ELF-1 (cell line): ENCODE measurements at regions not wholly inside any gene's neighbourhood (a gene's known extent, or its start where the extent isn't known, plus 50 kb on each side); places are given as distances from the start of the nearest gene placed in this dataset.

Experiments used
- DNase-seq: peaks from one replicate; pipeline ENCODE4 v3.0.0-alpha.2; 2016; ENCODE audit warnings: low read depth, low spot score

- DNase-seq: no peak
These were observed 119.7 kb upstream of the RAD23B start for GRCh38 chr9:107163370-107163769.

- no peak for DNase-seq
These were observed 113.3 kb upstream of the RAD23B start for GRCh38 chr9:107169796-107170195.

GRCh38 chr9:107170801-107171200, 112.3 kb upstream of the RAD23B start:
- DNase-seq: no peak

DNA sequence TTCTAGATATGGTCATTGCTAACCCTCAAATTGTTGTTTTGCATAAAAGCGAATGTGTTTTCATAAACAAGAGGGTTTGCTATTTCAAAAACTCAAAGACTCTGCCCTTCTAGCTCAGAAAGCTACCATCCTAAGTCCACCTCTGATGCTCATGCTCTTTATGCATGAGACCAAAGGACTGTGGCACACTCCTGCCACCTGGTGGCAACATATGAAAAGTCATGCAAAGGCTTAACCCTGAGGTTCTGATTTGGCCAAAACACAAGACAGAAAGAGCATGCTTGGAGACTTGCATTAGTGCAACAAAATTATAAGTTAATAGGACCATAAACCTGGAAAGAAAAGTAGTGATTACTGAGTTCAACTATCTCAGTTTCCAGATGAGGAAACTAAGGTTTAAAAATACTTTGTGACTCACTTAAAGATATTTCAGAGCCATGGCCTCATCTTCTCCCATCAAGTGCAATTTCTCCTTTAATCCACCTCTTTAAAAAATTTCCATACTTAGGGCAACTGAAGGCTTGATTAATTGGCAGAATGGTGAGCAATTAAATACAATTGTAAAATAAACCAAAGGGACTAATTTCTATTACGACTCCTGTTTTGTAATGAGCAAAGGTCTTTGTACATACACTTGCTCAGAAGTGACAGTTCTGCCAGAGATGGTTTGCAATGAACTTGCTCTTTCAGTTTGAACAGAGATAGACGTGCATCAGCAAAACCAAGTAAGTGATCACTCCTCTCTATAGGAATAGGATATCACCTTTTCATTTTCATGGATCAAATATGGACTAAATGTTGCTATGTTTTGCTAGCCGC, 110.7 kb upstream of the RAD23B start:
- DNase-seq: peak; percentile 77

DNA sequence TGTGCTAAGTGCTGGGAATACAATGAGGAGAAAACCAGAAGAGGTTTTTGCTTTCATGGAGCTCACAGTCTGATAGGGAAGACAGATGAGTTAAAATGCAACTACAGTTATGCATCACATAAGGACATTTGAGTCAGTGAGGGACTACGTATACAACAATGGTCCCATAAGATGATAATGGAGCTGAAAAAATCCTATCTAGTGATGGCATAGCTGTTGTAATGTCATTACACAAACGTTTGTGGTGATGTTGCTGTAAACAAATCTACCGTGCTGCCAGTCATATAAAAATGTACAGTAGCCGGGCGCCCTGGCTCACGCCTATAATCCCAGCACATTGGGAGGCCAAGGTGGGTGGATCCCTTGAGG, 110.1 kb upstream of the RAD23B start:
- no peak for DNase-seq

DNA sequence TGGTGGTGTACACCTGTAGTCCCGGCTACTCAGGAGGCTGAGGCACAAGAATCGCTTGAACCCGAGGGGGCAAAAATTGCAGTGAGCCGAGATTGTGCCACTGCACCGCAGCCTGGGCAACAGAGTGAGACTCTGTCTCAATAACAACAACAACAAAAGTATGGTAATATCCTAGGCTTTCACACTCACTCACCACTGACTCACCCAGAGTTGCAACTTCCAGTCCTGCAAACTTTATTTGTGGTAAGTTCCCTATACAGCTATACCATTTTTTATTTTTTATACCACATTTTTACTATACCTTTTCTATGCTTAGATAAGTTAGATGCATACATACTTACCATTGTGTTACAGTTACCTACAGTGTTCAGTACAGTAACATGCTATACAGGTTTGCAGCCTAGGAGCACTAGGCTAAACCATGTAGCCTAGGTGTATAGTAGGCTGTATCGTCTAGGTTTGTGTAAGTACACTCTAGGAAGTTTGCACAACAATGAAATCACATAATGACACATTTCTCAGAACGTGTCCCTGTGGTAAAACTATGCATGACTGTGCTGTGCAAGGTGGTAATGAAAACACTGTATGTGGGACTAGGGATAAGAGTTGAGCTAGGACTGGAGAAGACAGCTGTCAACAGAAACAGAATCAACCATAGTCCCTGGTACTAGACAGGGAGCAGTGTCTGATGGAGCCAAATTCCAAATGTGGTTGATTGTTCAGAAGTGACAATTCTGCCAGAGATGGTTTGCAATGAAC, 109.5 kb upstream of the RAD23B start:
- DNase-seq: no peak

DNA sequence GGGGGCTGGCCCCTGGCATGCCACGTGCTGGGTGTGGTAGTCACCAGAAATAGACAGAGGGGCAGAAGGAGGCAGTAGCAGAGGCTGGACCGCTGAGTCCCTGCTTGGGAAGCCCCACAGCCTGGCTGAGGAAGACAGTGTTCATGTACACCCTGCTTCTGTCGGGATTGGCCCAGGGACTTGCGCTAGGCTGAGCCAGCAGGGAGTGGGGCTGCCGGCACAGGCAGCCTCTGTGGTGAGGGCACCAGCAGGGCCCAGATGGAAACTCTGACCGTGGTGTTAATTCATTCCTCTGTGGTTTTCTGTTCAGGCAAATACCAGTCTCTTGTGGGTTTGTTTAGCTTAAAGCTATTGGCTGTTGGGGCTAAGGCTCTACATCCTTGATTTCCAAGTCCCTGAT, 108.6 kb upstream of the RAD23B start:
- no peak for DNase-seq

GRCh38 chr9:107175041-107175440, 108.0 kb upstream of the RAD23B start:
- DNase-seq: no peak

GRCh38 chr9:107175816-107176435, 107.2 kb upstream of the RAD23B start:
- no peak for DNase-seq

DNA sequence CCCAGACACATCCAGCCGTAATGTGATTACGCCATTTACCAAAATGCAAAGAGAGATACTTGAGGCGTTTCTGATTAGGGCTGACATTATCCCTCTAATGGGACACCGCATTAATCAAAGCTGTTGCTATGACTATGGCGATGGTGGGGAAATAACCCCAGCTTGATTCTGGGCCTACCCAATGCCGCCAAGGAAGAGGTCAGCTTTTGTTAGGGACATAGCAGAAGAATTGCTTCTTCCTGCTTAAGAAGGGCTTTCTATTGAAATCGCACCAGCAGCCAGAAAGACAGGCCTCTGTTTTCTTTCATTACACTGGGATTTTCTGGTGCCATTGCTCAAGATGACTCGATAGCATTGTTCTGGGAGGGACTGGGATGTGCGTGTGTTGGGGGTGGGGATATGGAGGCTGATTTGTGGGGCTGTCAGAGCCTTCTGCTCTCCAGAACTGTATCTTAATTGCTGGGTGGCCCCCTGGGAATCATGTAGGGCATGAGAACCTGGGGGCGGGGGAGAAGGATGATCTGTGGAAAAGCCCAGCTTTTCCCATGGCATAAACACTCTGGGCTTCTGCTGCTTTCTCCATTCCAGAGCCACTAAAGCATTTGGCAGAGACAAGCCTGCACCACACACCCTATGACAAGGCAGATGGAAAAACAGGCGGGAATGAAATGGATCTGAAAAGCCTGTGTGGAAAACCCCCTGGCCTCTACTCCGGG, 106.5 kb upstream of the RAD23B start:
- DNase-seq: peak; percentile 54

- no peak for DNase-seq
These were observed 105.7 kb upstream of the RAD23B start for GRCh38 chr9:107177243-107177839.

- no peak for DNase-seq
These were observed 105.2 kb upstream of the RAD23B start for GRCh38 chr9:107177857-107178256.

DNA sequence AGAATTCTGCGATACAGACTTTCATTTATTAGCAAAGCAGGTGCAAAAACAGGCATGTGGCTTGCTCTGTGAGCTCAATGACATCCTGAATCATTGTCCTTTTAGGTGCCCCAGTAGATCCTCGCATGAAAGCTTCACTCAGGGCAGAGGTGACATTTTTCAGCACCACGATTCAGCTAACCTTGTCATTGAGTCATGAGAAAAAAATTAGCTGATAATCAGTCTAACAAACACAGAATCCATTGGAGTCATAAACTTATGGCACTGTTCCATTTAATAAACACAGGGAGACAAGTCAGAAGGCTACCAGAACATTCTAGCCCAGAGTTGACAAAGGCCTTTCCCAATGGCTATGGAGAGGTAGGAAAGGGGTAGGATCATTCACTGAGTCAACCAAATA, 104.8 kb upstream of the RAD23B start:
- DNase-seq: no peak

DNA sequence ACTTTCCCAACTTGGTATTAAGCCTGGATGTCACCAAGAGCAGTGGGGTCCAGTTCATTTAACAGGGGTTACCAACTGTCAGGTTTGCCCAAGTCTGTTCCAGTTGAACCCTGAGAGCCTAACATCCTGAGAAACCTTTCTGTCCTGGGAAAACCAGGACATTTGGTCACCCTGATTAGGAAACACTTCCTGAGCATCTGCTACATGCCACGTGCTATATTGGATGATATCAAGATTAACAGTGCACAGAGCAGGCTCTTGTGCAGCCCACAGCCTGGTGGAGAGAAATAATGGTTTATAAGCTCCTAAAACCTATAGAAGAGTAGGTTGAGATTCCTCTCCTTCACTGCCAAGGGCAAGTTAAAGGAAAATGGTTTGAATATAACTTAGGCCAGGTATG, 102.9 kb upstream of the RAD23B start:
- no peak for DNase-seq

DNA sequence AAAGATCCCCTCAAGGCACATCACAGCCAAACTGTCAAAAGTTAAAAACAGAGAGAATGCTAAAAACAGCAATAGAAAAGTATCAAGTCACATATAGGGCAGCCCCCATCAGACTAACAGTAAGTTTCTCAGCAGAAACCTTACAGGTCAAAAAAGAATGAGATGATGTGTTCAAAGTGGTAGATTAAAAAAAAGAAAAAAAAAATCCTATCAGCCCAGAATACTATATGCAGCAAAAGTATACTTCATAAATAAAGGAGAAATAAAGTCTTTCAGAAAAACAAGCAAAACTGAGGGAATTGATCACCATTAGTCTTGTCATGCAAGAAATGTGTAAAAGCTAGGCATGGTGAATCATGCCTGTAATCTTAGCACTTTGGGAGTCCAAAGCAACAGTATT, 99.9 kb upstream of the RAD23B start:
- no peak for DNase-seq

DNA sequence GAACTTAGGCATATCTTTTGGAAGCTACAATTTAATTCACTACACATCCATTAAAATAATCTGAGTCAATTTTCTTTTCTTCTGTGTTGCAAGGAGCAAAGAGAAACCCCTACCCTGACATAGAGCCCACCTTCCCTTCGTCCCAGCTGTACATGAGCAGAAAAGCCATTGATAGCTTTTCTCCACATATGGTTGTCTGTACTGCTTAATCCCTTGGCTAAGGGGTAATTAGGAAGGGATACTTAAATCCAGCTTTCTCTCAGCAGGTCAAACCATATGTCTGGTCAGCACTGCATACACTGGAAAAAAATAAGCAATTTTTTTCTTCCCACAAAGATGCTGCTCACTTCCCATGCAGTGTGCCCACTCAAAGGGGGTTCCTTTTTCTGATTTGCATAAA, 94.7 kb upstream of the RAD23B start:
- no peak for DNase-seq

DNA sequence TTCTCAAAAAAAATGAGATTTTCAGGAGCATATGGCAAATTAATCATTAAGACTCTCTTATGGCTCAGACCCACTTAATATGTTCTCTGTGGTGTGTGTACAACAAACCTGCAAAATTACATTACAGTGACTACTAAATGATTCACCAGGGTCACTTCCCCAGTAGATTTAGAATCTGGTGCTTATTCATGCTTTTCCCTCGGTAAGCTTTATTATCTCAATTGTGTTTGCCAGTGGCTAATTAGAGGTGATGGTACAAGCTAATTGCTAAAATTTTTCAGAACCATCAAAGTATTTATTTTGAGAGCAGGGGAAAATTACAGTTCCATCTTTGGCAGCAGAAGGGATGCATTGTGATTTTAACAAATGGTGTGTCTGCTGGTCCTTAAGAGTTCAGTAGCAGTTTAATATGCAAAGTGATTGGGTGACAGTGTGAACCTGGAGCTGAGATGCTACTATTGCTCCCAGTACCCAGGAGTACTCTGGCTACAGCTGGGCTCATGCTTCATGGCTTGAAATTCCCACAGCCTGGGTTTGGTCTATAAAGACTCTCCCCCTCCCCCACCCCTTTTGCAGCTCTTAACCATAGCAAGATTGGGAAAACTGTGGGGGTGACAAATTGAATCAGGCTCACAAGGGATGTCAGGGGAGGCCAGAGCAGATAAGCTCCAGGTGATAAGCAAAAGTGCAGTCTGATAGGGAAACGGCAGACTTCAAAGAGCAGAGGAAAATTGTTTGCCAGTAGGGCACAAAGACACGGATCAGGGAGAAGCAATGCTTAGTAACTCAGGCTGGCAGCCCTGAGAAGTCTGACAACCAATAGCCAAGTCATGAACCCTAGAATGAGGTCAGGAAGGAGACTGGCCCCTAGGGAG, 92.8 kb upstream of the RAD23B start:
- peak; percentile 27 for DNase-seq

GRCh38 chr9:107190936-107191290, 92.2 kb upstream of the RAD23B start:
- no peak for DNase-seq

DNA sequence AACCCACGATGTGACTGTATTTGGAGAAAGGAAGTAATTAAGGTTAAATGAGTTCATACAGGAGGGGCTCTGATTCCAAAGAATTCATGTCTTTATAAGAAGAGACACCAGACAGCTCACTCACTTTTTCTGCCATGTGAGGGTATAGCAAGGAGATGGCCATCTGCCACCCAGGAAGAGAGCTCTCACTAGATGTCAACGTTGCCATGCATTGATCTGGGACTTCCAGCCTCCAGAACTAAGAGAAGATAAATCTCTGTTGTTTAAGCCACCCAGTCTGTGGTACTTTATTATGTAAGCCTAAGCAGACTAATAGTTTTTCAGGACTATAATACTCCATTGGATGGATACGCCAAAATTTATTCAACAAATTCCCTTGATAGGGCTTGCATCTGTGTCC, 89.8 kb upstream of the RAD23B start:
- DNase-seq: no peak

DNA sequence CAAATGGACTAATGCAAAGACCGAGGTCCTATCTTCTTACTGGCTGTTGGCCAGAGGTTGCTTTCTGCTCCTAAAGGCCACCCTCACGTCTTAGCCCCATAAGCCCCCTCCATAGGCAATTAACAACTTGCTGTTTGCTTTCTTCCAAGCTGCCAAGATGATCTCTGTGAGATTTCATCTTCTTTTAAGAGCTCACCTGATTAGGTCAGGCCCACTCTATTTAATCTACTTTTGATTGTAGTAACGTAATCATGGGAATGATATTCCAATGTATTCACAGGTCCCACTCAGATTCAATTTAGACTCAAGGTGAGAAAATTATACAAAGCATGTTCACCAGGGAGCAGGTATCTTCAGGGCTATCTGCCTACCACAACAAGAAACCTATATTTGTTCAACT, 84.4 kb upstream of the RAD23B start:
- DNase-seq: no peak

DNA sequence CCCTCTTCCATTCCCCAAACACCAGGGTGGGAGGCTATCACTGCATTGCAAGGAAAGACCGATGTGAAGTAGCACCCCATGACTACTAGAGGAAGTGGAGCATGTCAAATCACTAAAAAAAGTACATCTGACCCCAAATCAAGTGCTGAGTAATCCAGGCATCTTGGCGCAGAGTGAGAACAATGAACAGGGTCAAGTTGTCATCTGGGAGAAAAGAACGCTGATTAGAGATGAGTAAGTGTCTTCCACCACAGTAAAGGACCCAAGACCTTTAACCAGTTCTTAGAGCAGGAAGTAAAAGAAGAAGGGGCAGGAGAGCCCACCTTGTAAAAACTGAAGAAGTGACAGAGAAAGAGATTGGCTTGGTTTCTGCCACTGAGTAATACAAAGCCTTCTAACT, 75.0 kb upstream of the RAD23B start:
- no peak for DNase-seq
